GM23338 (cell line): ENCODE measurements at regions not wholly inside any gene's neighbourhood (a gene's known extent, or its start where the extent isn't known, plus 50 kb on each side); places are given as distances from the start of the nearest gene placed in this dataset.

Experiments used
- CREB1 ChIP-seq: fragments of 250-450 bp; sonication (Bioruptor Pico); IDR thresholded peaks from 2 replicates; pipeline ENCODE4 v1.5.0; 2020; ENCODE audit warnings: low read depth, mild to moderate bottlenecking, moderate library complexity
- EZH2 ChIP-seq: fragments of 200-600 bp; sonication (generic); IDR thresholded peaks from one replicate; pipeline ENCODE4 v1.8.0; 2017; ENCODE audit warnings: antibody characterized with exemption, mild to moderate bottlenecking, low read depth; ENCODE audit not compliant: unreplicated experiment
- EZH2phosphoT487 ChIP-seq: fragments of 200-600 bp; sonication (generic); IDR thresholded peaks from one replicate; pipeline ENCODE4 v1.8.1; 2018; ENCODE audit warnings: antibody characterized with exemption; ENCODE audit not compliant: unreplicated experiment
- TF ChIP-seq, protein P1 (sequence below), 2 experiments: fragments of 200-600 bp in 1 of 2; sonication (generic) in 1 of 2; conservative IDR thresholded peaks; 2 replicates each; pipeline versions ENCODE4 v1.5.1 to v1.6.1; 2016 to 2017; ENCODE audit warnings: antibody characterized with exemption in 2 of 2, low read depth in 2 of 2, mild to moderate bottlenecking in 2 of 2, moderate library complexity in 1 of 2
- TF ChIP-seq, protein P2 (sequence below): fragments of 250-450 bp; sonication (Bioruptor Pico); IDR thresholded peaks from 2 replicates; pipeline ENCODE4 v1.5.0; 2020; ENCODE audit warnings: mild to moderate bottlenecking, moderate library complexity

DNA sequence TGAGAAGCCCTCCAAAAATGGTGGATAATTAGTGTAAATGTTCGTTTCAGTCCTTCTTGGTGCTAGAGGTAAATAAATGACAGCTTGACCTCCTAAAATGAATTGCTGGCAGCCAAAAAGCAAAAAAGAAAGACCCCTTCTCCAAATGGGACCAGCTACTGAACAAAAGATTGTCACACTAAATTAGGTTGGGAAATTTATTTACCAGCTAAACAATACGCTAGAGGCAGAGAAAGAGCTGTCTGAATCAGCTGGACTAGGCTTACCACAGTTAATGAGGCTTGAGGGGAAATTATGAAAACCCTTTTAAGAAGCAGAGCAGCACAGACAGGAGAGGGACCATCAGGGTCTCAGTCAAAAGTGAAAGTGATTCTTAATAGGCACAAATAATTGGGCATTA is 498.9 kb downstream of the SUCLA2 start:
- TF ChIP-seq, protein P1, sequence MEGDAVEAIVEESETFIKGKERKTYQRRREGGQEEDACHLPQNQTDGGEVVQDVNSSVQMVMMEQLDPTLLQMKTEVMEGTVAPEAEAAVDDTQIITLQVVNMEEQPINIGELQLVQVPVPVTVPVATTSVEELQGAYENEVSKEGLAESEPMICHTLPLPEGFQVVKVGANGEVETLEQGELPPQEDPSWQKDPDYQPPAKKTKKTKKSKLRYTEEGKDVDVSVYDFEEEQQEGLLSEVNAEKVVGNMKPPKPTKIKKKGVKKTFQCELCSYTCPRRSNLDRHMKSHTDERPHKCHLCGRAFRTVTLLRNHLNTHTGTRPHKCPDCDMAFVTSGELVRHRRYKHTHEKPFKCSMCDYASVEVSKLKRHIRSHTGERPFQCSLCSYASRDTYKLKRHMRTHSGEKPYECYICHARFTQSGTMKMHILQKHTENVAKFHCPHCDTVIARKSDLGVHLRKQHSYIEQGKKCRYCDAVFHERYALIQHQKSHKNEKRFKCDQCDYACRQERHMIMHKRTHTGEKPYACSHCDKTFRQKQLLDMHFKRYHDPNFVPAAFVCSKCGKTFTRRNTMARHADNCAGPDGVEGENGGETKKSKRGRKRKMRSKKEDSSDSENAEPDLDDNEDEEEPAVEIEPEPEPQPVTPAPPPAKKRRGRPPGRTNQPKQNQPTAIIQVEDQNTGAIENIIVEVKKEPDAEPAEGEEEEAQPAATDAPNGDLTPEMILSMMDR (conservative IDR thresholded peaks at IDR 0.05; ENCODE audit: low read depth in 2 of 2), result no peak
- TF ChIP-seq EZH2 (no peak), CREB1 (no peak), EZH2phosphoT487 (no peak)
- TF ChIP-seq, protein P2, sequence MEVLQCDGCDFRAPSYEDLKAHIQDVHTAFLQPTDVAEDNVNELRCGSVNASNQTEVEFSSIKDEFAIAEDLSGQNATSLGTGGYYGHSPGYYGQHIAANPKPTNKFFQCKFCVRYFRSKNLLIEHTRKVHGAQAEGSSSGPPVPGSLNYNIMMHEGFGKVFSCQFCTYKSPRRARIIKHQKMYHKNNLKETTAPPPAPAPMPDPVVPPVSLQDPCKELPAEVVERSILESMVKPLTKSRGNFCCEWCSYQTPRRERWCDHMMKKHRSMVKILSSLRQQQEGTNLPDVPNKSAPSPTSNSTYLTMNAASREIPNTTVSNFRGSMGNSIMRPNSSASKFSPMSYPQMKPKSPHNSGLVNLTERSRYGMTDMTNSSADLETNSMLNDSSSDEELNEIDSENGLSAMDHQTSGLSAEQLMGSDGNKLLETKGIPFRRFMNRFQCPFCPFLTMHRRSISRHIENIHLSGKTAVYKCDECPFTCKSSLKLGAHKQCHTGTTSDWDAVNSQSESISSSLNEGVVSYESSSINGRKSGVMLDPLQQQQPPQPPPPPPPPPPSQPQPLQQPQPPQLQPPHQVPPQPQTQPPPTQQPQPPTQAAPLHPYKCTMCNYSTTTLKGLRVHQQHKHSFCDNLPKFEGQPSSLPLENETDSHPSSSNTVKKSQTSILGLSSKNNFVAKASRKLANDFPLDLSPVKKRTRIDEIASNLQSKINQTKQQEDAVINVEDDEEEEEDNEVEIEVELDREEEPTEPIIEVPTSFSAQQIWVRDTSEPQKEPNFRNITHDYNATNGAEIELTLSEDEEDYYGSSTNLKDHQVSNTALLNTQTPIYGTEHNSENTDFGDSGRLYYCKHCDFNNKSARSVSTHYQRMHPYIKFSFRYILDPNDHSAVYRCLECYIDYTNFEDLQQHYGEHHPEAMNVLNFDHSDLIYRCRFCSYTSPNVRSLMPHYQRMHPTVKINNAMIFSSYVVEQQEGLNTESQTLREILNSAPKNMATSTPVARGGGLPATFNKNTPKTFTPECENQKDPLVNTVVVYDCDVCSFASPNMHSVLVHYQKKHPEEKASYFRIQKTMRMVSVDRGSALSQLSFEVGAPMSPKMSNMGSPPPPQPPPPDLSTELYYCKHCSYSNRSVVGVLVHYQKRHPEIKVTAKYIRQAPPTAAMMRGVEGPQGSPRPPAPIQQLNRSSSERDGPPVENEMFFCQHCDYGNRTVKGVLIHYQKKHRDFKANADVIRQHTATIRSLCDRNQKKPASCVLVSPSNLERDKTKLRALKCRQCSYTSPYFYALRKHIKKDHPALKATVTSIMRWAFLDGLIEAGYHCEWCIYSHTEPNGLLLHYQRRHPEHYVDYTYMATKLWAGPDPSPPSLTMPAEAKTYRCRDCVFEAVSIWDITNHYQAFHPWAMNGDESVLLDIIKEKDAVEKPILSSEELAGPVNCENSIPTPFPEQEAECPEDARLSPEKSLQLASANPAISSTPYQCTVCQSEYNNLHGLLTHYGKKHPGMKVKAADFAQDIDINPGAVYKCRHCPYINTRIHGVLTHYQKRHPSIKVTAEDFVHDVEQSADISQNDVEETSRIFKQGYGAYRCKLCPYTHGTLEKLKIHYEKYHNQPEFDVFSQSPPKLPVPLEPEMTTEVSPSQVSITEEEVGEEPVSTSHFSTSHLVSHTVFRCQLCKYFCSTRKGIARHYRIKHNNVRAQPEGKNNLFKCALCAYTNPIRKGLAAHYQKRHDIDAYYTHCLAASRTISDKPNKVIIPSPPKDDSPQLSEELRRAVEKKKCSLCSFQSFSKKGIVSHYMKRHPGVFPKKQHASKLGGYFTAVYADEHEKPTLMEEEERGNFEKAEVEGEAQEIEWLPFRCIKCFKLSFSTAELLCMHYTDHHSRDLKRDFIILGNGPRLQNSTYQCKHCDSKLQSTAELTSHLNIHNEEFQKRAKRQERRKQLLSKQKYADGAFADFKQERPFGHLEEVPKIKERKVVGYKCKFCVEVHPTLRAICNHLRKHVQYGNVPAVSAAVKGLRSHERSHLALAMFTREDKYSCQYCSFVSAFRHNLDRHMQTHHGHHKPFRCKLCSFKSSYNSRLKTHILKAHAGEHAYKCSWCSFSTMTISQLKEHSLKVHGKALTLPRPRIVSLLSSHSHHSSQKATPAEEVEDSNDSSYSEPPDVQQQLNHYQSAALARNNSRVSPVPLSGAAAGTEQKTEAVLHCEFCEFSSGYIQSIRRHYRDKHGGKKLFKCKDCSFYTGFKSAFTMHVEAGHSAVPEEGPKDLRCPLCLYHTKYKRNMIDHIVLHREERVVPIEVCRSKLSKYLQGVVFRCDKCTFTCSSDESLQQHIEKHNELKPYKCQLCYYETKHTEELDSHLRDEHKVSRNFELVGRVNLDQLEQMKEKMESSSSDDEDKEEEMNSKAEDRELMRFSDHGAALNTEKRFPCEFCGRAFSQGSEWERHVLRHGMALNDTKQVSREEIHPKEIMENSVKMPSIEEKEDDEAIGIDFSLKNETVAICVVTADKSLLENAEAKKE (CRISPR knock-in tag), result no peak
